ENCODE measurements at regions not wholly inside any gene's neighbourhood (a gene's known extent, or its start where the extent isn't known, plus 50 kb on each side); places are given as distances from the start of the nearest gene placed in this dataset.

- no peak for DNase-seq (ENCODE audit: low spot score in 2 of 2)
- Histone ChIP-seq H3K27me3 (no peaks in the 10 kb centered on the region), H3K27ac (no peak overlapping the region), H3K36me3 (no peaks in the 10 kb centered on the region), H3K4me1 (no peaks in the 10 kb centered on the region), H3K9me3 (no peaks in the 10 kb centered on the region), H3K4me3 (no peak overlapping the region)
- WGBS: 28% methylated on average over 1 of the region's 1 CpG
- TF ChIP-seq POLR2AphosphoS5 (IDR thresholded peaks at IDR 0.05) (no peak), CTCF (IDR thresholded peaks at IDR 0.05) (no peak), POLR2A (IDR thresholded peaks at IDR 0.05) (no peak), EP300 (IDR thresholded peaks at IDR 0.05) (no peak)
These were observed 512.7 kb upstream of the CDH2 start for GRCh38 chr18:28689588-28689987.

- Histone ChIP-seq H3K36me3 (no peaks in the 10 kb centered on the region), H3K9me3 (no peaks in the 10 kb centered on the region), H3K27me3 (no peaks in the 10 kb centered on the region), H3K4me1 (no peaks in the 10 kb centered on the region), H3K4me3 (no peak overlapping the region), H3K27ac (no peak overlapping the region)
- 72% methylated on average over 3 of the region's 3 CpGs for WGBS
- DNase-seq (ENCODE audit: low spot score in 2 of 2): no peak
- TF ChIP-seq POLR2AphosphoS5 (IDR thresholded peaks at IDR 0.05): no peak
These were observed 507.9 kb upstream of the CDH2 start for GRCh38 chr18:28684746-28685355.

GRCh38 chr18:28682912-28683311 is 506.0 kb upstream of the CDH2 start:
- H3K9me3 ChIP-seq: no peaks in the 10 kb centered on the region

GRCh38 chr18:28669165-28669564 is 492.2 kb upstream of the CDH2 start:
- Histone ChIP-seq H3K9me3 (no peaks in the 10 kb centered on the region), H3K4me1 (no peaks in the 10 kb centered on the region), H3K36me3 (no peaks in the 10 kb centered on the region), H3K27ac (no peak overlapping the region), H3K4me3 (no peak overlapping the region), H3K27me3 (no peaks in the 10 kb centered on the region)
- 76% methylated on average over 1 of the region's 1 CpG for WGBS
- DNase-seq (ENCODE audit: low spot score in 2 of 2): no peak
- TF ChIP-seq CTCF (IDR thresholded peaks at IDR 0.05) (no peak), POLR2AphosphoS5 (IDR thresholded peaks at IDR 0.05) (no peak), POLR2A (IDR thresholded peaks at IDR 0.05) (no peak), EP300 (IDR thresholded peaks at IDR 0.05) (no peak)

More at GRCh38 chr18:28682912-28683311, 506.0 kb upstream of the CDH2 start:
- Histone ChIP-seq H3K36me3 (no peaks in the 10 kb centered on the region), H3K4me3 (no peak overlapping the region), H3K27ac (no peak overlapping the region), H3K4me1 (no peaks in the 10 kb centered on the region), H3K27me3 (no peaks in the 10 kb centered on the region)
- no peak for DNase-seq (ENCODE audit: low spot score in 2 of 2)
- no peak for TF ChIP-seq CTCF (IDR thresholded peaks at IDR 0.05)
- TF ChIP-seq EP300 (IDR thresholded peaks at IDR 0.05): no peak
- TF ChIP-seq POLR2A (IDR thresholded peaks at IDR 0.05): no peak
- no peak for TF ChIP-seq POLR2AphosphoS5 (IDR thresholded peaks at IDR 0.05)

DNA sequence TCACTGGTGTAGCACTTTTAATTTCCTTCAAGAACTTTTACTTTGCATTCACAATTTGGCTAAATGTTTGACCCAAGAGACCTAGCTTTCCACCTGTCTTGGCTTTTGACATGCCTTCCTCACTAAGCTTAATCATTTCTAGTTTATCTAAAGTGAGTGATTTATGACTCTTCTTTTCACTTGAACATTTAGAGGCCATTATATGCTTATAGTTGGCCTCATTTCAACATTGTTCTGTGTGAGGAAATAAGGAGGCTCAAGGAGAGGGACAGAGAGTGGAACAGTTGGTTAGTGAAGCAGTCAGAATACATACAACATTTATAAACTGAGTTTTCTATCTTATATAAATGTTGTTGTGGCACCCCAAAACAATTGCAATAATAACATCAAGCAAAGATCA is 489.3 kb upstream of the CDH2 start:
- no peaks in the 10 kb centered on the region for H3K9me3 ChIP-seq
- H3K4me3 ChIP-seq: no peak overlapping the region
- DNase-seq (ENCODE audit: low spot score in 2 of 2): no peak
- no peaks in the 10 kb centered on the region for H3K4me1 ChIP-seq
- H3K36me3 ChIP-seq: no peaks in the 10 kb centered on the region
- no peaks in the 10 kb centered on the region for H3K27me3 ChIP-seq
- TF ChIP-seq EP300 (IDR thresholded peaks at IDR 0.05) (no peak), POLR2A (IDR thresholded peaks at IDR 0.05) (no peak), POLR2AphosphoS5 (IDR thresholded peaks at IDR 0.05) (no peak), CTCF (IDR thresholded peaks at IDR 0.05) (no peak)
- no peak overlapping the region for H3K27ac ChIP-seq

DNA sequence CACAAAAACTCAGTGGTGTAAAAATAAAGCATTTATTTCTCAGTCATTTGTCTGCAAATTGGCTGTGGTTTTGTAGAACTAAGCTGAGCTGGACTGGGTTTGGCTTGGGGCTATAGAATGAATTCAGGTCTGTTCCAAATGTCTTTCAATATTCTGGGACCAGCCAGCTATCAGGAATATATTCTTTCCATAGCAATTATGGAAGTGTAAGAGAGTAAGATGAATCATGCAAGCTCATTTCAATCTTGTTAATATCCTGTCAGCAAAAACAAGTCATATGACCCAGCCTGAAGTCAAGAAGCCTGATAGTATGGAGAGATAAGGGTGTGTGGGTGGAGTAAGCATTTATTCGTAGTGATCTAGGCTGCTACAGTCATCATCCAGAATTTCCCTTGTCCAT is 481.0 kb upstream of the CDH2 start:
- 10% methylated on average over 1 of the region's 1 CpG for WGBS
- H3K9me3 ChIP-seq: no peaks in the 10 kb centered on the region
- TF ChIP-seq EP300 (IDR thresholded peaks at IDR 0.05) (no peak), CTCF (IDR thresholded peaks at IDR 0.05) (no peak), POLR2A (IDR thresholded peaks at IDR 0.05) (no peak), POLR2AphosphoS5 (IDR thresholded peaks at IDR 0.05) (no peak)
- no peak overlapping the region for H3K27ac ChIP-seq
- no peaks in the 10 kb centered on the region for H3K4me1 ChIP-seq
- H3K27me3 ChIP-seq: no peaks in the 10 kb centered on the region
- no peak for DNase-seq (ENCODE audit: low spot score in 2 of 2)
- no peaks in the 10 kb centered on the region for H3K36me3 ChIP-seq
- H3K4me3 ChIP-seq: no peak overlapping the region
